Erythroblast (primary cell): ENCODE measurements at regions not wholly inside any gene's neighbourhood (a gene's known extent, or its start where the extent isn't known, plus 50 kb on each side); places are given as distances from the start of the nearest gene placed in this dataset.
"Not testable (repeated sequence)": the region's sequence is repeated elsewhere in the genome, so short reads cannot be mapped to it uniquely, and the experiment has no call there.

Experiments
- DNase-seq, 2 experiments: peaks; one replicate each; lab custom pipeline; 2025; lab: John Stamatoyannopoulos, UW
- GATA1 ChIP-seq: IDR thresholded peaks from 2 replicates; pipeline ENCODE4 v1.6.1; 2011; ENCODE audit warnings: low read depth, mild to moderate bottlenecking, control low read depth, low read length, moderate library complexity
- POLR2A ChIP-seq: IDR thresholded peaks from 2 replicates; pipeline ENCODE4 v1.6.1; 2011; ENCODE audit warnings: mild to moderate bottlenecking, low read length

DNA sequence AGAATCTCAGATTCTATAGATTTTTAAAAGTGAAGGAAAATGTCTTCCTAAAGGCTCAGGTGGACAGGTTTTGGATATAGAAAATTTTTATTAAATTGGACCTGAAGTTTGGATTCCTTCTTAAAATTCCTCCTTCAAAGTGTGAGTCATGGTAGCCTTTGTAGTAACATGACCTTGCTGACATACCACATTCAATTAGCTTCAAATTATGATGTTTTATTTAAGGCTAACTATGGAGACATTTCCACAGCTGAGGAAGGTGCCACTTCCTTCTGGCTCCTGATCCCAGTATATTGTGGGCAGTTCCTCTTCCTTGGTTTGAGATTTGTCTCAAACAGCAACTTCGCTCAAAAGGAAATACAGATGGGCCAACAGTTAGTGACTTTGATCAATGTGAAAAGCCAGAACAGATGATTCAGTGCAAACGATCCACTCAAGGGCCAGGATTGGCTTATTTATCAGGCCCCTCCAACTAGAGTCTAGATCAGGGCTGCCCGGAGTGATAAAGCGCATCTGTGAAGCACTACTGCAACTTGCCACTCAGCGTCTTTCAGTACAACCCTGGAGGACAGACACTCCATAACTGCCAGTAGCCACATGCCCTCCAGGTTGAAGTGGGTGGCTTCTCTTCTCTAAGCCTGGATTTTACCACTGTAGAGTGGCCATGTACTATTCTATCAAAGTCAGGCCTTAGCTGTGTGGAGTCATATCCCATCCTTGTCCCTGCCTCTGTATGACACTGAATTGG, 573.5 kb downstream of the KIF20B start:
- DNase-seq: no peak
- TF ChIP-seq POLR2A (no peak), GATA1 (no peak)

DNA sequence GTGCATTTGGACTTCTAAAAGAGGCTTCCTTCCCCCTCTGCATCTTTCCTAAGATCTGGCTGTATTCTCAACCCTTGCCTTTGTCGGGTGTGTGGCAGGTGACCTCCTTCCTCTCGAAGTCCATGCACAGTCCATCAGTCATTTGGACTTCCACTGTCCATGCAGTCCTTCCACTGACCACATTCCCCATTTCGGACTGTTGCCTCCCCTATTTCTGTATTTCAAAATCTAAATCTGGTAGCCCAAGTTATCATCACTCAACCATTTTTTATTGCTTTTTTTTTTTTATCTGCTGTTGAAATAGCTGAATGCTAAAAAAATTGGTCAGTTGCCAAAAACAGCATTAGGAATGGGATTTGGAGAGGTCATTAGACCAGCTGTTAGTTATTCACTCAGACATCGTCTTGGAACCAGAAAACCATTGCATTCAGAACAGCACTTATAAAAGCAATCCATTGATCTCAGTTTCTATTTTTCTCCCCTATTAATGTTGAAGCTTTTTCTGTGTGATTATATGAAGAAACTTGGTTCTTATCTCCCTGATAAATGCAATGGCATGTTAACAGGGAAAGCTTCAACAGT, 575.6 kb downstream of the KIF20B start:
- TF ChIP-seq GATA1 (no peak), POLR2A (no peak)
- no peak for DNase-seq

DNA sequence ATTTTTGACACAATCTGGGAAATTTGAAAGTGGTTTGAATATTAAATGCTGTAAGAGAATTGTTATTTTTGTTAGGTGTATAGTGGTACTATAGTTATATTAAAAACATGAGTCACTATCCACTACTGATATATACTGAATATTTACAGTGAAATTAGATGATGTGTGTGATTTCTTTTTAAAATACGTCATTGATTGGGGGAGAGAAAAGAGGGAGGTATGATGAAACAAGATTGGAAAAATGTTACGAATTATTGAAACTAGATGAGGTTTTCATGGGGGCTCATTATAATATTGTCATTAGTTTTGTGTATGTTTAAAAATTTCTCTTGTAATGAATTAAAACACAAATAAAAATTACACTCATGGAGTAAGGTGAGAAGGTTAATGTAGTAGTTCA, 571.4 kb downstream of the HTR7 start:
- TF ChIP-seq POLR2A (no peak), GATA1 (no peak)
- DNase-seq: no peak

DNA sequence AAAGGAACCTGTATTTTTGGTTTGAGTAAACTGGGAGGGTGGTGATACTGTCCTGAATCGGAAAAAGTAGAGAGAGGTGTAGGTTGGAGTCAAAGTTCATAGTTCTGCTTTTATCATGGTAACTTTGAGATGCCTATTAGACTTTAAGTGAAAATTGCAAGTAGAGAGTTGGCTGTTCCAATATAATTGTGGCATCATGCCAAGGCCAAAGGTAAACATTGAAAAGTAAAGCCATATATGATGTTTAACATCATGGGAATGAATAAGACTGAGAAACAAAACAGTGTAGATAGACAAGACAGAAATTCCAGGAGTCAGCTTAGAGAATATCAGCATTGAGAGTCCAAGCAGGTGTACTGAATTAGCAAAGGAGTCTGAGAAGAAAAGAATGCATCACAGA, 570.9 kb downstream of the HTR7 start:
- TF ChIP-seq GATA1: no peak
- DNase-seq: no peak

GRCh38 chr10:90288391-90288933, 569.4 kb downstream of the HTR7 start:
- no peak for TF ChIP-seq GATA1
- TF ChIP-seq POLR2A: no peak
- no peak for DNase-seq

GRCh38 chr10:90289037-90289436, 568.8 kb downstream of the HTR7 start:
- TF ChIP-seq GATA1 (no peak), POLR2A (no peak)
- no peak for DNase-seq

- no peak for DNase-seq
- no peak for TF ChIP-seq POLR2A
- no peak for TF ChIP-seq GATA1
Measured at GRCh38 chr10:90293616-90294015, 564.2 kb downstream of the HTR7 start.

DNA sequence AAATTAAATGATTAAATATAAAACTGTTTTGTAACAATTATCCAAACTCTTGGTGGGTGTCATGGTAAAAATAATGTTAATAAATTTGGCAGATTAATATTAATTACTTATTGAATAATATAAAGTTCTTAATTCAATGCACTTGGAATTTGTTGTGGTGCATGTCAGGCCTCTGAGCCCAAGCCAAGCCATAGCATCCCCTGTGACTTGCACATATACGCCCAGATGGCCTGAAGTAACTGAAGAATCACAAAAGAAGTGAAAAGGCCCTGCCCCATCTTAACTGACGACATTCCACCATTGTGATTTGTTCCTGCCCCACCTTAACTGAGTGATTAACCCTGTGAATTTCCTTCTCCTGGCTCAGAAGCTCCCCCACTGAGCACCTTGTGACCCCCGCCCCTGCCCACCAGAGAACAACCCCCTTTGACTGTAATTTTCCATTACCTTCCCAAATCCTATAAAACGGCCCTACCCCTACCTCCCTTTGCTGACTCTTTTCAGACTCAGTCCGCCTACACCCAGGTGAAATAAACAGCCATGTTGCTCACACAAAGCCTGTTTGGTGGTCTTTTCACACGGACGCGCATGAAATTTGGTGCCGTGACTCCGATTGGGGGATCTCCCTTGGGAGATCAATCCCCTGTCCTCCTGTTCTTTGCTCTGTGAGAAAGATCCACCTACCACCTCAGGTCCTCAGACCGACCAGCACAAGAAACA, 562.9 kb downstream of the HTR7 start:
- DNase-seq: not testable (repeated sequence)

DNA sequence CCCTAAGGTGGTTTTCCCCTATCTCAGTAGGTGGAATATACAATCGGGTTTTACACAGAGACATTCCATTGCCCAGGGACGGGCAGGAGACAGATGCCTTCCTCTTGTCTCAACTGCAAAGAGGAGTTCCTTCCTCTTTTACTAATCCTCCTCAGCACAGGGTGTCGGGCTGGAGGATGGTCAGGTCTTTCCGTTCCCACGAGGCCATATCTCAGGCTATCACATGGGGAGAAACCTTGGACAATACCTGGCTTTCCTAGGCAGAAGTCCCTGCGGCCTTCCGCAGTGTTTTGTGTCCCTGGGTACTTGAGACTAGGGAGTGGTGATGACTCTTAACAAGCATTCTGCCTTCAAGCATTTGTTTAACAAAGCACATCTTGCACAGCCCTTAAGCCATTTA, 555.8 kb downstream of the HTR7 start:
- DNase-seq: not testable (repeated sequence)

DNA sequence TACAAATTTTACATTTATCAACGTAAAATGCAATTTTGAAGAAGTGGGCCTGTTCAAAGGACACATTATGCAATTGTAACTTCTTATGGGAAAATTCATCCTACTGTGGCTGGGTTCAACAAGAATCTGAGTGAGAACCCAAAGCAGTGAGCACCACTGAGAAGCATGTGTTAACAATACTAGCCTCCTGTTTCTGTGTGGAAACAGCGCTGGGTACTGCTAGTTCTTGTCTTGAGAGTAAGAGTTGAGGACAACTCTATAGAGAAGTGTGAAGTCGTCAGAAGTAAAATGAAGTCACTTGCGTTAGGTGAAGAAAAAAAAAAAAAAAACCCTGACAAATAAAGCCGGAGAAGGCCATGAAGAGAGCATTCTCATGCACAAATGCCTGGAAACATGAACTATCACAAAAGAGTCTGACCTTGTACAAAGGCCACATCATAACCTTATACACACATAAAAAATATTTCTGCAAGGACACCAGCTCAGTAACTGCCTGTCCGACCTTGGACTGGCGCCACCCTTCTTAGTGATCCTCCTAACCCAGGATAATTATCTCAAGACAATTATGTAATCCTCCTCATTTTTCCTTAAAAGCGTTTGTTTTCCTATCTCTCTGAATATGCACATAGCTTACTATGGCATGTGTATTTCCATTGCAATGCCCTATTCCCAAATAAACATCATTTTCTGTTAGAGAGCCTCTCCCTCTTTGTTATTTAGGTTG, 554.9 kb downstream of the HTR7 start:
- no peak for DNase-seq
- TF ChIP-seq GATA1: no peak
- TF ChIP-seq POLR2A: no peak

DNA sequence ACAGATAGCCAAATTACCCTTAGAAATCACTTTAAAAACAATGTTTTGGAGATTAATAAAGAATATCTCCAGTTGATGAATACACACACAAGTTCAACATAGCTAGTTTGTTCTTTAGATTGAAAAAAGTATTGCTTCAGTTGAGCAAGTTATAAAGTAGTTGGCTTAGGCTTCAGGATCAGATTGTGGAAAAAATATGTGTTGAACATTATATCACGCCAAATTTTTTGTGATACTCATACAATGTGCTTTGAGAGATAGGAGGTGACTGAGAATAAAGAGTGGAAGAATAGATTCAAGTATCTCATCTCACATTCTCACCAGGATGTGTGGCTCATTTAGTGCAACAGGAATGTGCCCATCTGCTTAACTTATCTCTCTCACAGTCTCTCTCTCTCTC, 553.3 kb downstream of the HTR7 start:
- no peak for DNase-seq
- no peak for TF ChIP-seq GATA1
- no peak for TF ChIP-seq POLR2A

DNA sequence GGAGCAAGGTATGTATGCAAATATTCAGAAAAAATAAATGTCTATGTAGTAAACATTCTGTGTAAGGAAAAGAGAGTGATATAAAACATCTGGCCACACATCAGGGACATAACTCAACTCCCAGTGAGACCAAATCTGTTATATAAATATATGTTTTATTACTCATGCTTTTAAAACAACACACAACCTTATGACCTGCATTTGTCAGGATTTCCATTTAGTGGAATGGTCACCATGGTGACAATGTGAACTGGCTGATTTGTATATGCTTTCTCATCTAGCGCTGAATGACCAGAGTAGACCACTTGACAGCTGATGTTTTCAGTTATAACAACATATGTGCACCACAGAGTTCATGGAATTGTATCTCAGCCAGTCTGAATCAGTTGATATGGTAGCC, 551.7 kb downstream of the HTR7 start:
- no peak for DNase-seq

GRCh38 chr10:90308223-90308622, 549.6 kb downstream of the HTR7 start:
- no peak for DNase-seq
- TF ChIP-seq POLR2A (no peak), GATA1 (no peak)

More for the DNA sequence above, 551.7 kb downstream of the HTR7 start:
- TF ChIP-seq POLR2A (no peak), GATA1 (no peak)

GRCh38 chr10:90313576-90314325, 544.1 kb downstream of the HTR7 start:
- TF ChIP-seq GATA1 (no peak), POLR2A (no peak)

More at GRCh38 chr10:90313576-90314325, 544.1 kb downstream of the HTR7 start:
- no peak for DNase-seq
